Ishikawa (cell line): ENCODE measurements at regions not wholly inside any gene's neighbourhood (a gene's known extent, or its start where the extent isn't known, plus 50 kb on each side); places are given as distances from the start of the nearest gene placed in this dataset.

Experiments
- CEBPB ChIP-seq: IDR thresholded peaks from 2 replicates; pipeline ENCODE4 v1.6.1; 2012
- CREB1 ChIP-seq: IDR thresholded peaks from 2 replicates; pipeline ENCODE4 v1.6.1; 2012; ENCODE audit warnings: low read depth
- EGR1 ChIP-seq: IDR thresholded peaks from 2 replicates; pipeline ENCODE4 v1.6.1; 2012
- EP300 ChIP-seq: IDR thresholded peaks from 2 replicates; pipeline ENCODE4 v1.6.1; 2012; ENCODE audit warnings: borderline replicate concordance
- FOXM1 ChIP-seq: IDR thresholded peaks from 2 replicates; pipeline ENCODE4 v1.6.1; 2012; ENCODE audit warnings: low read depth, borderline replicate concordance
- RAD21 ChIP-seq: IDR thresholded peaks from 2 replicates; pipeline ENCODE4 v1.6.1; 2012; ENCODE audit warnings: low read depth
- TAF1 ChIP-seq: IDR thresholded peaks from 2 replicates; pipeline ENCODE4 v1.6.1; 2012; ENCODE audit warnings: low read depth, mild to moderate bottlenecking
- TCF12 ChIP-seq: IDR thresholded peaks from 2 replicates; pipeline ENCODE4 v1.6.1; 2012; ENCODE audit warnings: low read depth
- TEAD4 ChIP-seq: IDR thresholded peaks from 2 replicates; pipeline ENCODE4 v1.6.1; 2012
- YY1 ChIP-seq: IDR thresholded peaks from 2 replicates; pipeline ENCODE4 v1.6.1; 2012; ENCODE audit warnings: low read depth
- ZBTB7A ChIP-seq: IDR thresholded peaks from 2 replicates; pipeline ENCODE4 v1.6.1; 2012; ENCODE audit warnings: low read depth
- TF ChIP-seq, protein P1 (sequence below): IDR thresholded peaks from 2 replicates; pipeline ENCODE4 v1.6.1; 2012
- TF ChIP-seq, protein P2 (sequence below): IDR thresholded peaks from 2 replicates; pipeline ENCODE4 v1.6.1; 2012
- TF ChIP-seq, protein P3 (sequence below): IDR thresholded peaks from 2 replicates; pipeline ENCODE4 v1.6.1; 2012; ENCODE audit warnings: low read depth, mild to moderate bottlenecking

DNA sequence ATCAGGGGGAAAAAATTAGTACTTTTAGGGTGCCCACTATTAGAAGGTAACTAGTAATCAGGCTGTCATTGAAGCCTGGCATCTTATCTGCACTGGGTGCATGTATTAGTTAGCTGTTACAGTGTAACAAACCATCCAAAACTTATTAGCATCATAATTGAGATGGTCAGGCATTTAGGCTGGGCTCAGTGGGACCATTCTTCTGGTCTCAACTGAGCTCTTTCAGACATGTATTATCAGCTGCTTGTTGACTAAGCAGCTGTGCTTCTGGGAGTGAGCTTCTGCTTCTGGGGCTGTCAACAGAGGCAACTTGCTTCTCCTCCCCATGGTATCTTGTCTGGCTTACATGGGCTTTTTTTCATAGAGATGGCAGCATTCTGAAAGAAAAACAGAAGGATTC lies 154.0 kb upstream of the ZNF92 start:
- TF ChIP-seq, protein P1, sequence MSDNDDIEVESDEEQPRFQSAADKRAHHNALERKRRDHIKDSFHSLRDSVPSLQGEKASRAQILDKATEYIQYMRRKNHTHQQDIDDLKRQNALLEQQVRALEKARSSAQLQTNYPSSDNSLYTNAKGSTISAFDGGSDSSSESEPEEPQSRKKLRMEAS: no peak
- TF ChIP-seq EP300: no peak
- TF ChIP-seq FOXM1: no peak
- TF ChIP-seq, protein P2, sequence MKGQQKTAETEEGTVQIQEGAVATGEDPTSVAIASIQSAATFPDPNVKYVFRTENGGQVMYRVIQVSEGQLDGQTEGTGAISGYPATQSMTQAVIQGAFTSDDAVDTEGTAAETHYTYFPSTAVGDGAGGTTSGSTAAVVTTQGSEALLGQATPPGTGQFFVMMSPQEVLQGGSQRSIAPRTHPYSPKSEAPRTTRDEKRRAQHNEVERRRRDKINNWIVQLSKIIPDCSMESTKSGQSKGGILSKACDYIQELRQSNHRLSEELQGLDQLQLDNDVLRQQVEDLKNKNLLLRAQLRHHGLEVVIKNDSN: no peak
- no peak for TF ChIP-seq YY1
- TF ChIP-seq ZBTB7A: no peak
- TF ChIP-seq, protein P3, sequence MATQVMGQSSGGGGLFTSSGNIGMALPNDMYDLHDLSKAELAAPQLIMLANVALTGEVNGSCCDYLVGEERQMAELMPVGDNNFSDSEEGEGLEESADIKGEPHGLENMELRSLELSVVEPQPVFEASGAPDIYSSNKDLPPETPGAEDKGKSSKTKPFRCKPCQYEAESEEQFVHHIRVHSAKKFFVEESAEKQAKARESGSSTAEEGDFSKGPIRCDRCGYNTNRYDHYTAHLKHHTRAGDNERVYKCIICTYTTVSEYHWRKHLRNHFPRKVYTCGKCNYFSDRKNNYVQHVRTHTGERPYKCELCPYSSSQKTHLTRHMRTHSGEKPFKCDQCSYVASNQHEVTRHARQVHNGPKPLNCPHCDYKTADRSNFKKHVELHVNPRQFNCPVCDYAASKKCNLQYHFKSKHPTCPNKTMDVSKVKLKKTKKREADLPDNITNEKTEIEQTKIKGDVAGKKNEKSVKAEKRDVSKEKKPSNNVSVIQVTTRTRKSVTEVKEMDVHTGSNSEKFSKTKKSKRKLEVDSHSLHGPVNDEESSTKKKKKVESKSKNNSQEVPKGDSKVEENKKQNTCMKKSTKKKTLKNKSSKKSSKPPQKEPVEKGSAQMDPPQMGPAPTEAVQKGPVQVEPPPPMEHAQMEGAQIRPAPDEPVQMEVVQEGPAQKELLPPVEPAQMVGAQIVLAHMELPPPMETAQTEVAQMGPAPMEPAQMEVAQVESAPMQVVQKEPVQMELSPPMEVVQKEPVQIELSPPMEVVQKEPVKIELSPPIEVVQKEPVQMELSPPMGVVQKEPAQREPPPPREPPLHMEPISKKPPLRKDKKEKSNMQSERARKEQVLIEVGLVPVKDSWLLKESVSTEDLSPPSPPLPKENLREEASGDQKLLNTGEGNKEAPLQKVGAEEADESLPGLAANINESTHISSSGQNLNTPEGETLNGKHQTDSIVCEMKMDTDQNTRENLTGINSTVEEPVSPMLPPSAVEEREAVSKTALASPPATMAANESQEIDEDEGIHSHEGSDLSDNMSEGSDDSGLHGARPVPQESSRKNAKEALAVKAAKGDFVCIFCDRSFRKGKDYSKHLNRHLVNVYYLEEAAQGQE: no peak
- no peak for TF ChIP-seq EGR1
- TF ChIP-seq CEBPB: no peak
- no peak for TF ChIP-seq CREB1
- no peak for TF ChIP-seq TAF1
- no peak for TF ChIP-seq TCF12

DNA sequence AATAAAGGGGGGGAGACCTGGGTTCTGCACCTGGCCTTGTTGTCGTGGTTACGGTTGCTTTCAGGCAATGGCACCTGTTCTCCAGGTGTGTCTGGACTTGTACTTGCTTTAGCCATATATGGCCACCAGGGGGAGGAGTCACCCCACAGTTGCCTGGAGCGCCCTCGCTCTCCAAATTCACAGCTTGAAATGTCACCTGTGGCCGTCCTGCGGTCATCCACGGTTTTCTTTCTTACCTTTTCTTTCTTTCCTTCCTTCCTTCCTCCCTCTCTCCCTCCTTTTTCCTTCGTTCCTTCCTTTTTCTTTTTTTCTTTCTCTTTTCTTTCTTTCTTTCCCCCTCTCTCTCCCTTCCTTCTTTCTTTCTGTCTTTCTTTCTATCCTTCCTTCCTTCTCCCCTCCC lies 157.2 kb upstream of the ZNF92 start:
- TF ChIP-seq TEAD4 (no peak), ZBTB7A (no peak), RAD21 (peak; percentile 96), FOXM1 (no peak)
- TF ChIP-seq, protein P1: peak; percentile 19; the same call in 1 of the 2 replicates

DNA sequence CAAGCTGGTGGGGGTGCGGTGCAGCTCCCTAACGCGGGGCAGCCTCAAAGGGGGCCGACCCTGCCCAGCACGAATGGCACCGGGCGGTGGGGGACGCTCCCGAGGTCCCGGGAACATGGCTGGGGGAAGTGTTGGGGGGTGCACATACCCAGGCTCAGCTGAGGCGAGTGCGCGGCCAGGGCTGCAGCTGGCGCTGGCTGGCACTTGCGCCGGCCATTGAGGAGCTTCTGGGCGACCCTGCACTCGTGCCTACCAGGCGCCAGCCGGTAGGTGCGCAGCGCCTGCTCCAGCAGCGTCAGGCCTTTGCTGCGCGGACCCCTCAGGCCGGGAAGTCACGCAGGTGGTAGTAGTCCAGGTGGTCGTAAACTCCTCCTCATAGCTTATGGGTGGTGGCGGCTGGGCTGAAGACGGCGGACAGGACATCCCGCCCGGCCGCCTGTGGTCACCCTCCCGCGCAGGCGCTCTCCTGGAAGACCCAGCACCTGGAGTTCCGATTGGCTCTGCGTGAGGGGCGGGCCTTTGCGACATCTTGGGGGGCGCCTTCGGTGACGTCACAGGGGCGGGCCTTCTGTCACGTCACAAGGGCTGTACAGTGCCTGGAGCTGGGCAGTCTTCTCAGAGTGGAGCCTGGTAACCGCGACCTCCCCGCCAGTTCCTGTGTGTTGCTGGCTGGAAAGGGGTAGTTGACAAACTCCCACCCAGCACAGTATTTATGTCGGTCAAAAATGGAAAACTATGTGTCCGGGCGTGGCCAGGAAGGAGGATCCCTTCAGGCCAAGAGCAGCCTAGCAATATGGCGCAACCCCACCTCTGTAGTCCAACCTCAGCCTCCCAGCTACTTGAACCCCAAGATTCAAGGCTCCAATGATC lies 74.5 kb upstream of the ERV3-1 start:
- TF ChIP-seq CREB1 (peak; percentile 85), YY1 (peak; percentile 75), TAF1 (peak; percentile 41; the same call in 1 of the 2 replicates), CEBPB (peak; percentile 20; the same call in 1 of the 2 replicates)
- TF ChIP-seq, protein P1: peak; percentile 55
